ENCODE measurements at regions not wholly inside any gene's neighbourhood (a gene's known extent, or its start where the extent isn't known, plus 50 kb on each side); places are given as distances from the start of the nearest gene placed in this dataset.
"Not testable (repeated sequence)": the region's sequence is repeated elsewhere in the genome, so short reads cannot be mapped to it uniquely, and the experiment has no call there.

DNA sequence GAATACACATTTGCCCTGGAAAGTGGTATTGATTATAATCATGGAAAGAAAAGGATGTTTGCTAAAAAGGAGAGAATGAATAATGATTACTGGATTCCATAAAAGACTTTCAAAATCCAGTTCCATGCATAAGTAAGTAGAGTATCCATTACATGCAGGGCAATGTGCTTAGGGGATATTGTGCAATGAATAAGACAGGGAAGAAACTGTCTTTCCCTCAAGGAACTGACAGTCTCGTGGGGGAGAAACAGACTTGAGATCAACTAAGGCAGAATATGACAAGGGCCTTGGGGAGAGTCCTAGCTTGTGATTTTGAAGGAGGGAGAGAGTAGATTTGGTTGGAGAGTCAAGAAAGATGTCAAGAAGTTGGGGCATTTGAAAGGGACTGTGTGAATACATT, 130.6 kb downstream of the SPP2 start:
- no peak for DNase-seq

GRCh38 chr2:234179031-234179363, 128.5 kb downstream of the SPP2 start:
- DNase-seq = no peak

- DNase-seq = no peak
Measured at GRCh38 chr2:234178330-234179030, 128.0 kb downstream of the SPP2 start.

DNA sequence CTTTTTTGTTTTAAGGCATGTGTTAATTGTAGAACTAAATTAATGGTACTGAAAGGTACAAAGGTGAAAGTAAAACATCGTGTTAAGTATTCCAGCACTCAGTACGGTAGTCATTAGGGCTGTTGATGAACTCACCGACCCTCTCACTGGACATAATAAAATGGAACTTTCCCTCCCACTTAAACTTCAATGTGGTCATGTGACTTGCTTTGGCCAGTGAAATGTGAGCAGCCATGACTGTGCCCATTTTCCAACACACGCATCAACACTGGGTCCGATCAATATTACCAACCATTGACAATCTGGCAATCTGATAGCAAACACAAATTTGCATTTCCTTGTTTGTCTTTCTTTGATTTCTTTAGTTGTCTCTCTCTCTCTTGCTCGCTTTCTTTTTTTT, 125.1 kb downstream of the SPP2 start:
- DNase-seq = no peak

- DNase-seq = no peak
Measured at GRCh38 chr2:234174742-234175141, 124.2 kb downstream of the SPP2 start.

DNA sequence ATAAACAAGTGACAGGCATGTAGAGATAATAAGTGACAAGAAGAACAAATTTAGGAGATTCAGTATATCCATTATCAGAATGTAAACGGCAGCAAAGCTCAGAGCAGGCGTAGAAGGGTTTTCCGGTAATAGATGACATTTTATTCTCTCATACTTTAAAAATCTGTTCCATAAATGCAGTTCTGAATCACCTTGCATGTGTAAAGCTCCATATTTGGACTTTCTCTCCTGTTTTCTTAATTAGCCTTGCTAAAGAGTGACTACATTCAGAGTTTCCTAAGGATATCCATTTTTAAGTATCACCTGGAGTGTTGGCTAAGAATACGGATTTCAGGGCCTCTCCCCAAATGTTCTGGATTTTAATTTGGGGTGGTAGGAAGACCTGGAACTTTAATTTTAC, 122.0 kb downstream of the SPP2 start:
- no peak for DNase-seq

- no peak for DNase-seq
Measured at GRCh38 chr2:234172066-234172465, 121.6 kb downstream of the SPP2 start.

DNA sequence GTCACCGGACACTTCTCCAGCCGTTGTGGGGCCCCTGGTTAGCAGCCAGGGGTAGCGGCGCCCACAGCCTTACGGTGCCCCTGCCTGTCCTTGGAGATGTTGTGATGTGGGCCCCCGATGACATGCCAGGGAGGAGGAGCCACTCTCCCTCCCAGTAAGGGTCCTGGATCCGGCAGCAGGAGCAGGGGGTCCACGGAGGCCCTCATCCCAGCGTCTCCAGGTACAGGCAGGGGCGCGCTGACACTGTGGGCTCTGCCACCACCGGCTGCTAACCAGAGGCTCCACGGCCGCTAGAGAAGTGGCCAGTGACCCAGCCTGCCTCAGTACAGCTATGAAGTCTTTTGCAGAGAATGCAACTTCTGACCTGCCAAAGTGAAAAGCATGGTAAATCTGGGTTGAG, 121.2 kb downstream of the SPP2 start:
- DNase-seq = no peak

GRCh38 chr2:234169674-234170073, 119.2 kb downstream of the SPP2 start:
- no peak for DNase-seq

DNA sequence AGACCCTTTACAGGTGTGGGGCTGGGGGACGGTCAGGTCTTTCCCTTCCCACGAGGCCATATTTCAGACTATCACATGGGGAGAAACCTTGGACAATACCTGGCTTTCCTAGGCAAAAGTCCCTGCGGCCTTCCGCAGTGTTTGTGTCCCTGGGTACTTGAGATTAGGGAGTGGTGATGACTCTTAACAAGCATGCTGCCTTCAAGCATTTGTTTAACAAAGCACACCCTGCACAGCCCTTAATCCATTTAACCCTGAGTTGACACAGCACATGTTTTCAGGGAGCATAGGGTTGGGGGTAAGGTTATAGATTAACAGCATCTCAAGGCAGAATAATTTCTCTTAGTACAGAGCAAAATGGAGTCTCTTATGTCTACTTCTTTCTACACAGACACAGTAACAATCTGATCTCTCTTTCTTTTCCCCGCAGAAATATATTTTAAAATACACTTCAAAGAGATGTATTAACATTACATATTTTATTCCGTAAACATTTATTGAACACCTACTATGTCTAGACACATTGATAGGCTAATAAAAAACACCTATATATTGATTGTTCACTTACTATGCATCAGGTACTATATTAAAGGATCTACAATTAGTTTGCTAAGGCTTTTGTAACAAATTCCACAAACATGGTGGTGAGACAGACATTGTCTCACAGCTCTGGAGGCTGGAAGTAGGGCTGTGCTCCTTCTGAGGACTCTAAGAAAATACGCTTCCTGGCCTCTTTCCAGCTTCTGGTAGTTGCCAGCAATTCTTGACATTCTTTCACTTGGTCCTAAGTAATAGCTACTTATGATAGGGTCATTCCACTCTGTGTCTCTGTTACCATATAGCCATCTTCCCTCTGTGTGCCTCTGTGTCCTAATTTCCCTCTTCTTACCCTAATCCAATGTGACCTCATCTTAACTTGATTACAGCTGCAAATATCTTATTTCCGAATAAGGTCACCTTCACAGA, 118.4 kb downstream of the SPP2 start:
- not testable (repeated sequence) for DNase-seq

DNA sequence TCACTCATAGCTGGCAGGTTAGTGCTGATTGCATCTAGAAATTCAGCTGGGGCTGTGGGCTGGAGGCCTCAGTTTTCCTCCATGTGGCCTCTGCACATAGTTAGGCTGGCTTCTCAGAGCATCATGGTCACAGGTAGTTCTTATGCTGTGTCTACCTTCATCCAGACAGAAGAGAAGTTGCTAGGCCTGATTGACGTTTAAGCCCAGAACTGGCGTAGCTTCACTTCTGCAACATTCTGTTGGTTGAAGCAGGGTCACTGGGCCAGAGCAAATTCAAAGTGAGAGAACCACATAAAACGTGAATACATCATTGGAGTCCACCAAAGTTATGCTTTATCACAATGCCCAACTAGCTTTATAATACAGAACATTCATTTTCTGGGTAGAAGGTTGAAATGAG, 116.0 kb downstream of the SPP2 start:
- no peak for DNase-seq

GRCh38 chr2:234165421-234165820, 114.9 kb downstream of the SPP2 start:
- DNase-seq = no peak

DNA sequence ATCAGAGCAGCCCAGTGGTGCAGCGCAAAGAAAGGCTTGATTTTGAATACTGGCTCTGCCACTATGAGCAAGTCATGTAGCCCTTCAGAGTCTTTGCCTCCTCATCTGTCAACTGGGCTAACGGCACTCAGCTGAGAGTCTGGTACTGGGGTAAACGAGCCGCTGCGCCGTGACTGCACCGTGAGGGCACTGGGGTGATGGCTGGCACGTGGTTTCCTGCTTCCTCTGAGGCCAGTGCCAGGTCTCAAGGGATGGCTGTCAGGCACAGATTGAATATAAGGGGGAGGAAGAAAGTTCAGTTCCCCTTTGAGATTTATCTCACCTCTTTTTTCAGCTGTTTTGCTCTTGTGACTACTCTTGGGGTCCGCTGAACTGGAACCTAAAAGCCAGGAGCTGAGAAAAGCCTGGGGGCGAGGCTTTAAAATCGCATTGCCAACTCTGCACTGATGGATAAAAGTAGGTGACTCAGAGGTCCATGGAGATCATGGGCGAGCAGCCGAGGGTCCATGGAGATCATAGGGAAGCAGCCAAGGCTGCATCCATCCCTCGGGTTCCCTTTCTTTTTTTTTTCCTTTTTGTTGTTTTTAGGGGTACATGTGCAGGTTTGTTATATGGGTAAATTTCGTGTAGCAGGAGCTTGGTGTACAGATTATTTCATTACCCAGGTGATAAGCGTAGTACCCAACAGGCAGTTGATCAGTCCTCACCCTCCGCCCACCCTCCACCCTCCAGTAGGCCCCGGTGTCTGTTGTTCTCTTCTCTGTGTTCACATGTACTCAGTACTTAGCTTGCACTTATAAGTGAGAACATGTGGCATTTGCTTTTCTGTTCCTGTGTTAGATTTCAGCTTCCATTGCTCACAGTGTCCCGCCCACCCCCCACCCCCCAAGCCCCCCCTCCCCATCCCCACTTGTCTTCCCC, 114.3 kb downstream of the SPP2 start:
- DNase-seq = no peak

- DNase-seq = no peak
Measured at GRCh38 chr2:234163510-234164045, 113.1 kb downstream of the SPP2 start.

DNA sequence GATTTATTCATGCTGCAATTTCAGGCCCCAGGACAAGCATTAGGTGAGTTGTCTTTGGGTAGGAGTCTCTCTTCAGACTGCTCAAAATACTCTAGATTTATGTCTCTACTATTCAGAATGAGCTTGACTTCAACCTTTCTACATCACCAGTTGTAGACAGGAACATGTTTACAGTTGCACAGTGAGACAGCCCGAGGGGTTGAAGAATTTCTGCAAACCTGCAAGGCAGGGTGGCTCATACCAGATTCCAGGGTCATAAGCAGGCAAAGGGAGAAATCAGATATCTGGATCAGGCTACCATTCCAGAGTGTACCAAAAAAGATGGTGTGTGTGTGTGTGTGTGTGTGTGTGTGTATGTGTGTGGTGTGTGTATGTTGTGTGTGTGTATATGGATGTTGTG, 112.4 kb downstream of the SPP2 start:
- DNase-seq = no peak

GRCh38 chr2:234161932-234162331, 111.4 kb downstream of the SPP2 start:
- DNase-seq = no peak

DNA sequence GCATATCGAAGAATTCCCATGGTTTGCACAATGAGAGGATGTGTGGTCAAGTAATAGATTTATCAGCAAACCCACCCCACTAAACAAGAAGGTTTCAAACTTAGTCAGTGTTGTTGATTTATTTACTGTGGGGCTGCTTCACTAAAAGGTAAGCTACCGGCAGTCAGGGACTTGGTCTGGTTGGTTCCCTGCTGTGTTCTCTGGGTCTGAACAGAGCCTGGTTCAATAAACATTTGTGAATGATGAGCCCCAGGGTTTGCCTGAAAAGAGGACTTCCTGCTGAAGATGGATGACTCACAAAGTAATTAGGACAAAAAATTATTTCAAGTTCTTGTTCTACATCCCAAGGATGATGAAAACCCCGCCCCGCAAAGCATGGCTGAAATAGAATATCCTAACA, 108.3 kb downstream of the SPP2 start:
- DNase-seq = no peak

GRCh38 chr2:234157817-234158588, 107.5 kb downstream of the SPP2 start:
- no peak for DNase-seq

- DNase-seq = no peak
Measured at GRCh38 chr2:234156326-234156725, 105.8 kb downstream of the SPP2 start.

- not testable (repeated sequence) for DNase-seq
Measured at GRCh38 chr2:234152835-234153234, 102.3 kb downstream of the SPP2 start.

DNA sequence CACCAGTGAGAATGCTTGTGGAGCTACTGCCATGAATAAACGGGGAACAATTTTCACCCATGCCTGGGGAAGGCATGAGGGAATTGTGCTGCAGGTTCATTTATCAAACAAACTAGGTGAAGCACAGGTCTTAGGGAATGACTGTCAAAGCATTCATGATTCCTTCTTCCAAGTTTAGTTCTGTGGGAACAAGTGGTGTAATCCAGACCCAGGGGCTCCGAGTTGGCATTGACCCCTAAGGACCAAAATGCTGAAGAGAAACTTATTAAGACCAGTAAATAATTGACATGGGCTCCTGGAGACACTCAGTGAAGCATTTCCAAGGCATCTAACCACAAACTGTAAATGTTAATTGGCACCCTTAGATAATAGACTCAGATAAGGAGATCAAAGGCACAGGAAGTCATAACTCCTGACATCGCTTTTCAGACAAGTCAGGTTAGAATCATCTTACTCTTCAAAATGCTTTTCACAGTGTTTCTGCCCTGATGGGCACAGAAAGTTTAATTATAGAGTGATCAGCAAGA, 96.9 kb downstream of the SPP2 start:
- no peak for DNase-seq

Data from hippocampal formation (tissue), 2 donors.